K562 (cell line): ENCODE measurements at regions not wholly inside any gene's neighbourhood (a gene's known extent, or its start where the extent isn't known, plus 50 kb on each side); places are given as distances from the start of the nearest gene placed in this dataset.

Experiments used
- ATAC-seq: fragments of 200-7000 bp; cut with Tn5 transposase; 3 replicates; pipeline ENCODE4 v1.9.1; 2020; ENCODE audit warnings: moderate library complexity
- BruUV-seq: library from RNA; stranded (reverse); fragments of 400-500 nt; replicated peaks from 2 replicates; lab custom pipeline; 2021; lab: Mats Ljungman, UMichigan
- CTCF ChIA-PET: fragments of 300-600 bp; formaldehyde crosslinking; extraction: SDS; loops from one replicate; lab custom pipeline; 2021; ENCODE audit warnings: low intra/inter-chr PET ratio; lab: Yijun Ruan, JAX
- POLR2A ChIA-PET: fragments of 300-600, 350-650 bp; sonication (Branson Sonifier 250); formaldehyde crosslinking; extraction: SDS; loops from one replicate; lab custom pipeline; 2021; ENCODE audit warnings: antibody characterized with exemption, inconsistent platforms; lab: Yijun Ruan, JAX
- DNase-seq, 4 experiments: peaks; one replicate each; pipeline versions ENCODE4 v3.0.0 to v3.0.0-alpha.2; 2011 to 2018; ENCODE audit warnings: low spot score in 3 of 4, mixed read lengths in 3 of 4; ENCODE audit errors: extremely low read depth in 1 of 4
- FAIRE-seq: peaks from 2 replicates; lab custom pipeline; 2011; peaks lifted over from hg19 to GRCh38; lab: Jason Lieb, UNC
- H2AFZ ChIP-seq: 2 replicates; pipeline ENCODE4 v1.6.0; 2011; ENCODE audit warnings: low read depth, low read length, control low read depth, inconsistent platforms
- H3K27ac ChIP-seq: fragments of 200-600 bp; 3 replicates; pipeline ENCODE4 v1.8.0; 2011; ENCODE audit warnings: low read depth, mild to moderate bottlenecking, control low read depth, inconsistent platforms, low read length, moderate library complexity, mixed read lengths; ENCODE audit errors: extremely low read depth
- H3K27me3 ChIP-seq, 2 experiments: fragments of 300-600 bp in 1 of 2; 2 replicates in 1 of 2; 3 replicates in 1 of 2; pipeline versions ENCODE4 v1.6.0 to v1.8.0; 2011; ENCODE audit warnings: inconsistent platforms in 2 of 2, low read length in 2 of 2, mild to moderate bottlenecking in 1 of 2, mixed read lengths in 1 of 2, moderate library complexity in 1 of 2; ENCODE audit not compliant: control insufficient read depth in 2 of 2, insufficient read depth in 2 of 2
- H3K36me3 ChIP-seq: fragments of 300-600 bp; 3 replicates; pipeline ENCODE4 v1.8.0; 2011; ENCODE audit warnings: mild to moderate bottlenecking, low read length, inconsistent platforms; ENCODE audit not compliant: control insufficient read depth, insufficient read depth
- H3K4me1 ChIP-seq, 2 experiments: fragments of 200-600 bp in 1 of 2; replicated peaks in 1 of 2; 2 replicates in 1 of 2; 3 replicates in 1 of 2; pipeline versions ENCODE4 v1.5.1 to v1.8.0; 2011; ENCODE audit warnings: inconsistent platforms in 2 of 2, low read length in 2 of 2, mild to moderate bottlenecking in 1 of 2, mixed read lengths in 1 of 2, moderate library complexity in 1 of 2; ENCODE audit not compliant: control insufficient read depth in 2 of 2, insufficient read depth in 2 of 2
- H3K4me2 ChIP-seq: 2 replicates; pipeline ENCODE4 v1.6.1; 2011; ENCODE audit warnings: low read length, control low read depth, inconsistent platforms, mixed read lengths; ENCODE audit not compliant: insufficient read depth
- H3K4me3 ChIP-seq: fragments of 200-600 bp; sonication (generic), shearing (Covaris generic); 2 replicates; pipeline ENCODE4 v1.5.1; 2016; ENCODE audit warnings: control low read depth, inconsistent platforms
- H3K79me2 ChIP-seq: fragments of 200-600 bp; 3 replicates; pipeline ENCODE4 v1.8.0; 2011; ENCODE audit warnings: low read length, inconsistent platforms; ENCODE audit not compliant: control insufficient read depth, insufficient read depth
- H3K9ac ChIP-seq, 2 experiments: 2 replicates each; pipeline versions ENCODE4 v1.6.0 to v1.6.1; 2011; ENCODE audit warnings: low read depth in 2 of 2, low read length in 2 of 2, control low read depth in 1 of 2, inconsistent platforms in 1 of 2, mild to moderate bottlenecking in 1 of 2, mixed read lengths in 1 of 2; ENCODE audit not compliant: insufficient read depth in 1 of 2
- H3K9me1 ChIP-seq: one replicate; pipeline ENCODE4 v1.6.0; 2011; ENCODE audit warnings: inconsistent platforms, mild to moderate bottlenecking, low read length, moderate library complexity; ENCODE audit not compliant: control insufficient read depth, insufficient read depth
- H3K9me3 ChIP-seq: replicated peaks from 2 replicates; pipeline ENCODE4 v1.5.1; 2011; ENCODE audit warnings: low read depth, low read length, inconsistent platforms; ENCODE audit not compliant: control insufficient read depth, insufficient read depth
- H4K20me1 ChIP-seq: replicated peaks from 2 replicates; pipeline ENCODE4 v1.6.1; 2011; ENCODE audit warnings: low read length, inconsistent platforms, mixed read lengths; ENCODE audit not compliant: control insufficient read depth, insufficient read depth
- ATF7 ChIP-seq: fragments of 450-650 bp; IDR thresholded peaks from 2 replicates; pipeline ENCODE4 v1.7.1; 2014; ENCODE audit warnings: mild to moderate bottlenecking, moderate library complexity
- CREM ChIP-seq: IDR thresholded peaks from 2 replicates; pipeline ENCODE4 v1.6.1; 2014; ENCODE audit warnings: antibody characterized with exemption, low read depth
- CUX1 ChIP-seq: fragments of 200-800 bp; sonication (Bioruptor generic); IDR thresholded peaks from 2 replicates; pipeline ENCODE4 v1.6.1; 2016; ENCODE audit warnings: missing genetic modification characterization, missing compliant biosample characterization
- FOXK1 ChIP-seq: sonication (generic); formaldehyde crosslinking; IDR thresholded peaks from 2 replicates; pipeline ENCODE4 v1.8.0; 2022; ENCODE audit warnings: missing genetic modification reagents, mild to moderate bottlenecking, borderline replicate concordance
- FUS ChIP-seq: fragments of 200-400 bp; formaldehyde crosslinking; optimal IDR thresholded peaks from 2 replicates; pipeline ENCODE3; 2017; ENCODE audit warnings: low read depth, low read length
- MAFF ChIP-seq: IDR thresholded peaks from 2 replicates; pipeline ENCODE4 v1.6.1; 2012; ENCODE audit warnings: low read length, improper control_type of control experiment
- RBM14 ChIP-seq: fragments of 200-400 bp; formaldehyde crosslinking; IDR thresholded peaks from 2 replicates; pipeline ENCODE4 v1.6.1; 2018; ENCODE audit warnings: low read depth, mild to moderate bottlenecking, low read length, moderate library complexity, borderline replicate concordance; ENCODE audit not compliant: insufficient read depth
- TEAD1 ChIP-seq, 2 experiments: fragments of 450-650 bp in 1 of 2; sonication (generic) in 1 of 2; formaldehyde crosslinking; IDR thresholded peaks; 2 replicates each; pipeline versions ENCODE4 v1.4.0 to v1.8.0; 2020 to 2022; ENCODE audit warnings: mild to moderate bottlenecking in 2 of 2, missing genetic modification reagents in 1 of 2
- VEZF1 ChIP-seq: fragments of 200-800 bp; sonication (Bioruptor generic); IDR thresholded peaks from 2 replicates; pipeline ENCODE4 v1.6.1; 2017; ENCODE audit warnings: missing genetic modification characterization, missing compliant biosample characterization
- ZBTB43 ChIP-seq: sonication (generic); formaldehyde crosslinking; IDR thresholded peaks from 2 replicates; pipeline ENCODE4 v1.8.0; 2023; ENCODE audit warnings: mild to moderate bottlenecking, missing genetic modification reagents
- ZBTB9 ChIP-seq: fragments of 450-650 bp; formaldehyde crosslinking; IDR thresholded peaks from 2 replicates; pipeline ENCODE4 v1.4.0; 2020; ENCODE audit warnings: mild to moderate bottlenecking, moderate library complexity
- ZNF583 ChIP-seq: fragments of 250-450 bp; sonication (Bioruptor Pico); IDR thresholded peaks from 2 replicates; pipeline ENCODE4 v1.4.0; 2020
- ZNF830 ChIP-seq: fragments of 250-450 bp; sonication (Bioruptor Pico); IDR thresholded peaks from 2 replicates; pipeline ENCODE4 v1.5.0; 2021; ENCODE audit warnings: mild to moderate bottlenecking
- WGBS: fragments of 100-300 bp; shearing (Covaris generic); methylation state at CpG from one replicate; pipeline ENCODE4 v1.1.6; 2016; ENCODE audit warnings: low coverage, mixed read lengths; ENCODE audit not compliant: insufficient coverage; ENCODE audit errors: missing lambda C conversion rate; 5-methylcytosine and 5-hydroxymethylcytosine counted together
- in situ Hi-C: fragments of 300-500 bp; cut with MboI; formaldehyde crosslinking; loops from 4 replicates; pipeline ENCODE4 v1.15.0; 2018; ENCODE audit warnings: inconsistent platforms, mixed read lengths
- intact Hi-C: fragments of 100-400 bp; cut with micrococcal nuclease; formaldehyde crosslinking; loops from 2 replicates; pipeline ENCODE4 v1.14.2; 2022

GRCh38 chr4:124279741-124280140 is 432.8 kb downstream of the ANKRD50 start:
- Histone ChIP-seq H3K9ac (no peak overlapping the region), H3K36me3 (no peaks in the 10 kb centered on the region), H3K4me1 (no peaks in the 10 kb centered on the region), H3K4me2 (no peak overlapping the region), H3K9me1 (no peaks in the 10 kb centered on the region), H2AFZ (no peak overlapping the region), H3K27ac (no peak overlapping the region), H3K4me3 (no peak overlapping the region), H3K9me3 (0 out of 2 replicates have a peak, but pooled peaks cover 2% of the 10 kb centered on the region), H3K27me3 (no peaks in the 10 kb centered on the region), H3K79me2 (no peaks in the 10 kb centered on the region), H4K20me1 (no peaks in the 10 kb centered on the region)
- FAIRE-seq, result no peak
- POLR2A ChIA-PET, result no interaction called here
- DNase-seq, result no peak
- BruUV-seq, result no TSS peak
- WGBS, result 0% methylated on average over 2 of the region's 2 CpGs
- CTCF ChIA-PET, result no interaction called here
- intact Hi-C loops, result no loop called here
- no peak for TF ChIP-seq ZNF583
- TF ChIP-seq FOXK1 (CRISPR knock-in tag), result no peak
- TF ChIP-seq ZBTB9, result no peak
- no peak for TF ChIP-seq RBM14
- no peak for TF ChIP-seq FUS
- no peak for TF ChIP-seq CREM
- TF ChIP-seq TEAD1 (CRISPR knock-in tag; IDR thresholded peaks at IDR 0.05), result no peak
- TF ChIP-seq ATF7, result no peak
- no peak for TF ChIP-seq ZNF830
- TF ChIP-seq MAFF, result no peak
- no peak for TF ChIP-seq ZBTB43 (CRISPR knock-in tag)
- no peak for TF ChIP-seq VEZF1 (CRISPR knock-in tag)
- TF ChIP-seq CUX1 (CRISPR knock-in tag), result no peak
- ATAC-seq, result no peak
- in situ Hi-C loops, result no loop called here
